WTC11 (cell line): ENCODE measurements at regions not wholly inside any gene's neighbourhood (a gene's known extent, or its start where the extent isn't known, plus 50 kb on each side); places are given as distances from the start of the nearest gene placed in this dataset.

Source experiments
- ATAC-seq: fragments of 200-7000 bp; cut with Tn5 transposase; 2 replicates; pipeline ENCODE4 v1.10.0; 2021; ENCODE audit warnings: mild to moderate bottlenecking, moderate library complexity
- CTCF ChIA-PET: fragments of 300-600 bp; sonication (Branson Sonifier 250); formaldehyde crosslinking; loops from one replicate; lab custom pipeline; 2021; ENCODE audit warnings: antibody characterized with exemption; lab: Charles Lee
- POLR2A ChIA-PET: fragments of 350-600 bp; sonication (Branson Sonifier 250); formaldehyde crosslinking; loops from one replicate; lab custom pipeline; 2021; ENCODE audit warnings: antibody characterized with exemption; lab: Charles Lee
- DNase-seq: peaks from one replicate; pipeline ENCODE4 v3.0.0; 2021; ENCODE audit warnings: low spot score
- H3K27ac Mint-ChIP-seq: 2 replicates; pipeline ENCODE4 v1.8.0; 2021; ENCODE audit warnings: mixed read lengths
- H3K27me3 Mint-ChIP-seq: 2 replicates; pipeline ENCODE4 v1.8.0; 2021; ENCODE audit warnings: low read depth, mild to moderate bottlenecking, moderate library complexity, mixed read lengths
- H3K36me3 Mint-ChIP-seq: 2 replicates; pipeline ENCODE4 v1.8.0; 2021; ENCODE audit warnings: mixed read lengths
- H3K4me1 Mint-ChIP-seq: 2 replicates; pipeline ENCODE4 v1.8.0; 2022; ENCODE audit warnings: mixed read lengths
- H3K4me3 Mint-ChIP-seq: 2 replicates; pipeline ENCODE4 v1.8.0; 2021; ENCODE audit warnings: mild to moderate bottlenecking, moderate library complexity, mixed read lengths
- H3K9me3 Mint-ChIP-seq: 2 replicates; pipeline ENCODE4 v1.8.0; 2021; ENCODE audit warnings: mixed read lengths
- ATF1 ChIP-seq: sonication (generic); formaldehyde crosslinking; IDR thresholded peaks from 2 replicates; pipeline ENCODE4 v1.8.1; 2023; ENCODE audit warnings: mild to moderate bottlenecking, moderate library complexity, missing genetic modification reagents
- ATF6 ChIP-seq: sonication (generic); formaldehyde crosslinking; IDR thresholded peaks from 2 replicates; pipeline ENCODE4 v1.8.1; 2023; ENCODE audit warnings: mild to moderate bottlenecking, missing genetic modification reagents
- CBFB ChIP-seq: sonication (generic); formaldehyde crosslinking; IDR thresholded peaks from 2 replicates; pipeline ENCODE4 v1.8.1; 2022; ENCODE audit warnings: mild to moderate bottlenecking, low read depth, missing genetic modification reagents
- CDX4 ChIP-seq: fragments of 250-450 bp; sonication (Bioruptor Pico); IDR thresholded peaks from 2 replicates; pipeline ENCODE4 v1.9.0; 2021; ENCODE audit warnings: moderate library complexity, mild to moderate bottlenecking, inconsistent platforms, borderline replicate concordance
- CTCF ChIP-seq: fragments of 200-600 bp; IDR thresholded peaks from 2 replicates; pipeline ENCODE4 v1.8.0; 2022; ENCODE audit warnings: antibody characterized with exemption
- E2F1 ChIP-seq: sonication (generic); formaldehyde crosslinking; IDR thresholded peaks from 2 replicates; pipeline ENCODE4 v1.8.0; 2022; ENCODE audit warnings: mild to moderate bottlenecking, missing genetic modification reagents
- FOXP4 ChIP-seq: sonication (generic); formaldehyde crosslinking; IDR thresholded peaks from 2 replicates; pipeline ENCODE4 v1.8.0; 2022; ENCODE audit warnings: mild to moderate bottlenecking, missing genetic modification reagents
- GTF2I ChIP-seq: fragments of 250-450 bp; sonication (Bioruptor Pico); conservative IDR thresholded peaks from 2 replicates; pipeline ENCODE4 v1.4.0; 2021; ENCODE audit warnings: mild to moderate bottlenecking
- HMGXB4 ChIP-seq: sonication (generic); formaldehyde crosslinking; IDR thresholded peaks from 2 replicates; pipeline ENCODE4 v1.8.1; 2023; ENCODE audit warnings: mild to moderate bottlenecking, moderate library complexity, missing genetic modification reagents
- NFATC4 ChIP-seq: fragments of 250-450 bp; sonication (Bioruptor Pico); IDR thresholded peaks from 2 replicates; pipeline ENCODE4 v1.9.0; 2021; ENCODE audit warnings: mild to moderate bottlenecking
- NFE2L1 ChIP-seq: sonication (generic); formaldehyde crosslinking; IDR thresholded peaks from 2 replicates; pipeline ENCODE4 v1.8.1; 2023; ENCODE audit warnings: missing genetic modification reagents
- NR3C1 ChIP-seq: sonication (generic); formaldehyde crosslinking; conservative IDR thresholded peaks from 2 replicates; pipeline ENCODE4 v1.8.1; 2023; ENCODE audit warnings: low read depth, mild to moderate bottlenecking, missing genetic modification reagents
- SOX15 ChIP-seq: fragments of 250-450 bp; sonication (Bioruptor Pico); IDR thresholded peaks from 2 replicates; pipeline ENCODE4 v1.9.0; 2021; ENCODE audit warnings: mild to moderate bottlenecking
- SP1 ChIP-seq: sonication (generic); formaldehyde crosslinking; conservative IDR thresholded peaks from 2 replicates; pipeline ENCODE4 v1.8.1; 2022; ENCODE audit warnings: missing genetic modification reagents
- STAT6 ChIP-seq: sonication (generic); formaldehyde crosslinking; conservative IDR thresholded peaks from 2 replicates; pipeline ENCODE4 v1.8.1; 2023; ENCODE audit warnings: mild to moderate bottlenecking, low read depth, missing genetic modification reagents, moderate library complexity
- TCF7 ChIP-seq: sonication (generic); formaldehyde crosslinking; IDR thresholded peaks from 2 replicates; pipeline ENCODE4 v1.8.0; 2022; ENCODE audit warnings: mild to moderate bottlenecking, low read depth, missing genetic modification reagents, moderate library complexity
- TEAD1 ChIP-seq: sonication (generic); formaldehyde crosslinking; IDR thresholded peaks from 2 replicates; pipeline ENCODE4 v1.8.0; 2022; ENCODE audit warnings: mild to moderate bottlenecking, missing genetic modification reagents
- ZNF121 ChIP-seq: sonication (generic); formaldehyde crosslinking; IDR thresholded peaks from 2 replicates; pipeline ENCODE4 v1.8.0; 2023; ENCODE audit warnings: missing genetic modification reagents
- ZNF219 ChIP-seq: sonication (generic); formaldehyde crosslinking; IDR thresholded peaks from 2 replicates; pipeline ENCODE4 v1.8.0; 2023; ENCODE audit warnings: missing genetic modification reagents, mild to moderate bottlenecking, borderline replicate concordance
- ZNF416 ChIP-seq: fragments of 250-450 bp; sonication (Bioruptor Pico); IDR thresholded peaks from 2 replicates; pipeline ENCODE4 v1.9.0; 2021; ENCODE audit warnings: mild to moderate bottlenecking, inconsistent platforms
- ZNF671 ChIP-seq: fragments of 250-450 bp; sonication (Bioruptor Pico); IDR thresholded peaks from 2 replicates; pipeline ENCODE4 v1.8.0; 2021; ENCODE audit warnings: mild to moderate bottlenecking

GRCh38 chr2:104368089-104368488, 485.8 kb upstream of the POU3F3 start:
- peak; percentile 39; the same call in 1 of the 2 replicates for ATAC-seq

GRCh38 chr2:104371087-104371781, 482.7 kb upstream of the POU3F3 start:
- DNase-seq (no peak), ATAC-seq (no peak)
- no peaks in the 10 kb centered on the region for H3K9me3 Mint-ChIP-seq
- no peak overlapping the region for H3K4me3 Mint-ChIP-seq
- no peaks in the 10 kb centered on the region for H3K36me3 Mint-ChIP-seq
- no peak overlapping the region for H3K27ac Mint-ChIP-seq
- POLR2A ChIA-PET = no interaction called here
- CTCF ChIA-PET = no interaction called here
- peaks cover 27% of the 10 kb centered on the region for H3K27me3 Mint-ChIP-seq
- H3K4me1 Mint-ChIP-seq = peaks cover 22% of the 10 kb centered on the region
- no peak for TF ChIP-seq NR3C1 (CRISPR knock-in tag)
- no peak for TF ChIP-seq ATF1 (CRISPR knock-in tag)
- TF ChIP-seq ZNF416 (CRISPR knock-in tag) = no peak
- no peak for TF ChIP-seq ATF6 (CRISPR knock-in tag)
- no peak for TF ChIP-seq CDX4 (CRISPR knock-in tag)
- TF ChIP-seq TCF7 (CRISPR knock-in tag) = no peak
- no peak for TF ChIP-seq GTF2I
- TF ChIP-seq TEAD1 (CRISPR knock-in tag) = no peak
- no peak for TF ChIP-seq SOX15 (CRISPR knock-in tag)
- no peak for TF ChIP-seq CTCF
- no peak for TF ChIP-seq NFE2L1 (CRISPR knock-in tag)
- TF ChIP-seq FOXP4 = no peak
- no peak for TF ChIP-seq ZNF671 (CRISPR knock-in tag)
- TF ChIP-seq HMGXB4 = no peak

More at GRCh38 chr2:104368089-104368488, 485.8 kb upstream of the POU3F3 start:
- no peak for DNase-seq
- H3K4me1 Mint-ChIP-seq = peaks cover 13% of the 10 kb centered on the region
- TF ChIP-seq CBFB (CRISPR knock-in tag) (no peak), STAT6 (no peak), E2F1 (CRISPR knock-in tag) (no peak), SP1 (CRISPR knock-in tag) (no peak), NFATC4 (CRISPR knock-in tag) (no peak), ZNF121 (CRISPR knock-in tag) (no peak), ZNF219 (CRISPR knock-in tag) (no peak)
- ChIA-PET CTCF (interaction anchor here (0.6 to 1.1 kb wide), 5 partner anchors 11 to 1202 kb away, joined by 3 to 5 read pairs (median 3); no protein-coding TSS in a partner anchor), POLR2A (no interaction called here)
- H3K36me3 Mint-ChIP-seq = no peaks in the 10 kb centered on the region
- no peaks in the 10 kb centered on the region for H3K9me3 Mint-ChIP-seq
- no peak overlapping the region for H3K27ac Mint-ChIP-seq
- no peak overlapping the region for H3K4me3 Mint-ChIP-seq
- H3K27me3 Mint-ChIP-seq = peaks cover 22% of the 10 kb centered on the region
